Body of pancreas (tissue), 4 donors: ENCODE measurements at regions not wholly inside any gene's neighbourhood (a gene's known extent, or its start where the extent isn't known, plus 50 kb on each side); places are given as distances from the start of the nearest gene placed in this dataset.

ENCODE experiments used
- ATAC-seq: fragments of 150-250 bp; one replicate; pipeline ENCODE4 v1.9.1; 2016
- DNase-seq, 4 donors: peaks; one replicate each; pipeline ENCODE4 v3.0.0-alpha.2; 2019
- H3K27ac ChIP-seq, 4 donors: fragments of 200-600 bp; sonication (generic); 1 replicate in 3 of 4; 2 replicates in 1 of 4; pipeline versions ENCODE4 v1.5.1 to v1.6.1; 2016 to 2019; ENCODE audit warnings: mild to moderate bottlenecking in 1 of 4, mixed read lengths in 1 of 4, moderate library complexity in 1 of 4
- H3K27me3 ChIP-seq, 2 donors: fragments of 200-600 bp; sonication (generic); one replicate each; pipeline ENCODE4 v1.6.0; 2016; ENCODE audit warnings: mild to moderate bottlenecking in 1 of 2
- H3K36me3 ChIP-seq, 2 donors: fragments of 200-600 bp; sonication (generic); replicated peaks in 1 of 2; 2 replicates each; pipeline ENCODE4 v1.5.1; 2016; ENCODE audit warnings: low read depth in 2 of 2; ENCODE audit not compliant: insufficient read depth in 1 of 2
- H3K4me1 ChIP-seq: fragments of 200-600 bp; sonication (generic); one replicate; pipeline ENCODE4 v1.6.0; 2016
- H3K4me3 ChIP-seq, 2 donors: fragments of 200-600 bp; sonication (generic); 1 replicate in 1 of 2; 2 replicates in 1 of 2; pipeline ENCODE4 v1.5.1; 2016 to 2019
- H3K9me3 ChIP-seq, 3 donors: fragments of 200-600 bp; sonication (generic); 1 replicate in 2 of 3; 2 replicates in 1 of 3; pipeline ENCODE4 v1.5.1; 2016
- CTCF ChIP-seq, 7 experiments: fragments of 450-650 bp in 4 of 7; fragments of 200-600 bp in 3 of 7; sonication (generic) in 3 of 7; IDR thresholded peaks; one replicate each; pipeline ENCODE4 v1.5.1; 2016 to 2019; ENCODE audit warnings: antibody characterized with exemption in 7 of 7
- POLR2A ChIP-seq, 3 donors: fragments of 450-650 bp; IDR thresholded peaks; one replicate each; pipeline ENCODE4 v1.6.1; 2016; ENCODE audit warnings: antibody characterized with exemption in 3 of 3, mild to moderate bottlenecking in 2 of 3
- WGBS, 2 donors: methylation state at CpG; one replicate each; pipeline ENCODE4 v1.1.5; 2017; 5-methylcytosine and 5-hydroxymethylcytosine counted together
- intact Hi-C: fragments of 100-400 bp; cut with DNase I; formaldehyde crosslinking; loops from one replicate; pipeline ENCODE4 v1.15.1; 2023

- no peaks in the 10 kb centered on the region for H3K4me1 ChIP-seq
- no peak for TF ChIP-seq CTCF (IDR thresholded peaks at IDR 0.05)
- no peak for TF ChIP-seq POLR2A (IDR thresholded peaks at IDR 0.05)
- H3K9me3 ChIP-seq = no peaks in the 10 kb centered on the region
- 52 to 63% methylated on average over 5 of the region's 5 CpGs for WGBS, 2 donors
- ATAC-seq = no peak
- no peak for DNase-seq
- intact Hi-C loops = no loop called here
- H3K4me3 ChIP-seq = no peak overlapping the region
- H3K27ac ChIP-seq = no peak overlapping the region
- H3K27me3 ChIP-seq = no peaks in the 10 kb centered on the region
- H3K36me3 ChIP-seq = no peaks in the 10 kb centered on the region
Measured at GRCh38 chr1:34611571-34611970, 143.3 kb upstream of the GJB5 start.

GRCh38 chr1:34612091-34612827 lies 142.6 kb upstream of the GJB5 start:
- no peak for TF ChIP-seq CTCF (IDR thresholded peaks at IDR 0.05)
- TF ChIP-seq POLR2A (IDR thresholded peaks at IDR 0.05) = no peak
- Histone ChIP-seq H3K36me3 (no peaks in the 10 kb centered on the region), H3K27me3 (no peaks in the 10 kb centered on the region), H3K27ac (no peak overlapping the region), H3K9me3 (no peaks in the 10 kb centered on the region), H3K4me1 (no peaks in the 10 kb centered on the region), H3K4me3 (no peak overlapping the region)
- no peak for DNase-seq
- 60 to 68% methylated on average over 9 of the region's 9 CpGs for WGBS, 2 donors
- no peak for ATAC-seq
- intact Hi-C loops = no loop called here

- ATAC-seq (no peak), DNase-seq (no peak)
- H3K4me1 ChIP-seq = no peaks in the 10 kb centered on the region
- WGBS, 2 donors = 42 to 44% methylated on average over 7 of the region's 7 CpGs
- H3K27ac ChIP-seq = no peak overlapping the region
- intact Hi-C loops = no loop called here
- no peaks in the 10 kb centered on the region for H3K36me3 ChIP-seq
- H3K9me3 ChIP-seq = no peaks in the 10 kb centered on the region
- no peak for TF ChIP-seq CTCF (IDR thresholded peaks at IDR 0.05)
- no peak for TF ChIP-seq POLR2A (IDR thresholded peaks at IDR 0.05)
- H3K27me3 ChIP-seq = no peaks in the 10 kb centered on the region
- H3K4me3 ChIP-seq = no peak overlapping the region
Measured at GRCh38 chr1:34617321-34618118, 137.3 kb upstream of the GJB5 start.

DNA sequence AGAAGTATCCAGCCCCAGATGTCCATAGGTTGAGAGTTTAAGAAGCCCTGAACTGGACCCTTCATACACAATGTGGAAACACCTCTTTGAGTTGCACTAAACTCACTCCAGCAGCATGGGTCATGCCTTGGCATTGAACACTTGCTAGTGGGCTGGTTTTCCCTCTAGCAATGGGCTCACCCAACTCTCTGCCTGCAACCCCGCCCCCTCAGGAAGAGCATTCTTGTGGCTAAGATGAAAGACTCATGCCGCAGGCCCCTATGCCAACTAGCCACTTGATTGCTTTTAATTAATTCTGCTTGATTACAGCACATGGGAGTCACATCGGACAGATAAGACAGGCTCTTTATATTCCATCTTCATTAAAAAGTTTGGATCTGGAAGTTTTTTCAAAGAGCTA lies 136.5 kb upstream of the GJB5 start:
- Histone ChIP-seq H3K27me3 (no peaks in the 10 kb centered on the region), H3K4me3 (no peak overlapping the region), H3K27ac (no peak overlapping the region), H3K4me1 (no peaks in the 10 kb centered on the region), H3K9me3 (no peaks in the 10 kb centered on the region), H3K36me3 (no peaks in the 10 kb centered on the region)
- TF ChIP-seq POLR2A (IDR thresholded peaks at IDR 0.05) (no peak), CTCF (IDR thresholded peaks at IDR 0.05) (no peak)
- WGBS, 2 donors = 56 to 64% methylated on average over 3 of the region's 3 CpGs
- no peak for DNase-seq
- intact Hi-C loops = no loop called here
- ATAC-seq = no peak
